Endothelial cell of umbilical vein (primary cell): ENCODE measurements at regions not wholly inside any gene's neighbourhood (a gene's known extent, or its start where the extent isn't known, plus 50 kb on each side); places are given as distances from the start of the nearest gene placed in this dataset.

Source experiments
- BruUV-seq: library from RNA; stranded (reverse); fragments of 400-500 nt; replicated peaks from 2 replicates; lab custom pipeline; 2021; lab: Mats Ljungman, UMichigan
- CTCF ChIA-PET: fragments of 300-600, 350-600 bp; sonication (Branson Sonifier 250); formaldehyde crosslinking; loops from one replicate; lab custom pipeline; 2021; ENCODE audit warnings: antibody characterized with exemption, inconsistent platforms; lab: Charles Lee
- POLR2A ChIA-PET: fragments of 300-600, 350-600 bp; sonication (Branson Sonifier 250); formaldehyde crosslinking; loops from one replicate; lab custom pipeline; 2021; ENCODE audit warnings: antibody characterized with exemption, inconsistent platforms; lab: Charles Lee
- DNase-seq: peaks from one replicate; pipeline ENCODE4 v3.0.0-alpha.2; 2011; ENCODE audit warnings: low read depth, low spot score
- FAIRE-seq: peaks from 2 replicates; lab custom pipeline; 2011; peaks lifted over from hg19 to GRCh38; lab: Jason Lieb, UNC
- H2AFZ ChIP-seq: 2 replicates; pipeline ENCODE4 v1.6.0; 2012; ENCODE audit warnings: low read depth, low read length, control low read depth, inconsistent platforms
- H3K27ac ChIP-seq: 2 replicates; pipeline ENCODE4 v1.5.1; 2011; ENCODE audit warnings: low read depth, mild to moderate bottlenecking, control low read depth, low read length, moderate library complexity; ENCODE audit not compliant: insufficient read depth
- H3K27me3 ChIP-seq, 2 experiments: 2 replicates each; pipeline versions ENCODE4 v1.6.0 to v1.6.1; 2011; ENCODE audit warnings: low read length in 2 of 2, mixed read lengths in 1 of 2; ENCODE audit not compliant: control insufficient read depth in 2 of 2, insufficient read depth in 2 of 2
- H3K36me3 ChIP-seq, 2 experiments: 2 replicates in 1 of 2; 3 replicates in 1 of 2; pipeline ENCODE4 v1.5.1; 2011; ENCODE audit warnings: low read length in 2 of 2, mild to moderate bottlenecking in 1 of 2, moderate library complexity in 1 of 2; ENCODE audit not compliant: control insufficient read depth in 2 of 2, insufficient read depth in 2 of 2; ENCODE audit errors: extremely low read depth in 1 of 2
- H3K4me1 ChIP-seq: 3 replicates; pipeline ENCODE4 v1.5.1; 2011; ENCODE audit warnings: mild to moderate bottlenecking, low read length; ENCODE audit not compliant: control insufficient read depth, insufficient read depth; ENCODE audit errors: extremely low read depth
- H3K4me2 ChIP-seq: 2 replicates; pipeline ENCODE4 v1.6.1; 2011; ENCODE audit warnings: low read length, control low read depth, mixed read lengths; ENCODE audit not compliant: insufficient read depth
- H3K4me3 ChIP-seq, 3 experiments: fragments of 200-600 bp in 1 of 3; sonication (generic), shearing (Covaris generic) in 1 of 3; replicated peaks in 1 of 3; 2 replicates each; pipeline ENCODE4 v1.5.1; 2011 to 2016; ENCODE audit warnings: control low read depth in 3 of 3, low read length in 3 of 3, mild to moderate bottlenecking in 2 of 3, inconsistent platforms in 1 of 3, low read depth in 1 of 3, moderate library complexity in 1 of 3; ENCODE audit not compliant: insufficient read depth in 1 of 3
- H3K79me2 ChIP-seq: 2 replicates; pipeline ENCODE4 v1.6.0; 2012; ENCODE audit warnings: low read length, inconsistent platforms; ENCODE audit not compliant: control insufficient read depth, insufficient read depth
- H3K9ac ChIP-seq: replicated peaks from 2 replicates; pipeline ENCODE3; 2011; ENCODE audit warnings: low read length, control low read depth; ENCODE audit not compliant: insufficient read depth; ENCODE audit errors: extremely low read depth
- H3K9me1 ChIP-seq: replicated peaks from 3 replicates; pipeline ENCODE4 v1.6.0; 2011; ENCODE audit warnings: mild to moderate bottlenecking, low read length; ENCODE audit not compliant: control insufficient read depth, insufficient read depth; ENCODE audit errors: extremely low read depth
- H3K9me3 ChIP-seq: replicated peaks from 2 replicates; pipeline ENCODE4 v1.5.1; 2012; ENCODE audit warnings: low read length, inconsistent platforms; ENCODE audit not compliant: control insufficient read depth, insufficient read depth
- H4K20me1 ChIP-seq: replicated peaks from 2 replicates; pipeline ENCODE3; 2011; ENCODE audit warnings: mild to moderate bottlenecking, low read length; ENCODE audit not compliant: control insufficient read depth, insufficient read depth; ENCODE audit errors: extremely low read depth
- CTCF ChIP-seq, 2 donors: IDR thresholded peaks; 1 replicate in 1 of 2; 2 replicates in 1 of 2; pipeline ENCODE4 v1.5.1; 2011; ENCODE audit warnings: low read length in 2 of 2, mild to moderate bottlenecking in 2 of 2, moderate library complexity in 2 of 2, control low read depth in 1 of 2, inconsistent platforms in 1 of 2, low read depth in 1 of 2; ENCODE audit not compliant: insufficient read depth in 1 of 2; ENCODE audit errors: extremely low read depth in 1 of 2
- EZH2 ChIP-seq: IDR thresholded peaks from 2 replicates; pipeline ENCODE4 v1.6.1; 2012; ENCODE audit warnings: borderline replicate concordance, low read depth, mild to moderate bottlenecking, moderate library complexity, low read length, inconsistent platforms; ENCODE audit not compliant: severe bottlenecking
- FOS ChIP-seq: IDR thresholded peaks from 2 replicates; pipeline ENCODE4 v1.6.1; 2011; ENCODE audit warnings: mild to moderate bottlenecking, low read length, moderate library complexity, borderline replicate concordance; ENCODE audit not compliant: insufficient read depth
- GATA2 ChIP-seq: IDR thresholded peaks from 2 replicates; pipeline ENCODE4 v1.7.0; 2011; ENCODE audit warnings: low read depth, mild to moderate bottlenecking, moderate library complexity, mixed read lengths, low read length; ENCODE audit not compliant: insufficient read length, insufficient read depth
- JUN ChIP-seq: IDR thresholded peaks from 2 replicates; pipeline ENCODE4 v1.6.1; 2011; ENCODE audit warnings: borderline replicate concordance, low read depth; ENCODE audit not compliant: insufficient read length, insufficient read depth
- MYC ChIP-seq: IDR thresholded peaks from one replicate; pipeline ENCODE4 v1.6.1; 2011; ENCODE audit warnings: mild to moderate bottlenecking, low read depth, low read length
- POLR2A ChIP-seq: IDR thresholded peaks from 2 replicates; pipeline ENCODE4 v1.6.1; 2012; ENCODE audit warnings: low read depth, mild to moderate bottlenecking, control low read depth, low read length
- POLR2AphosphoS5 ChIP-seq: IDR thresholded peaks from 2 replicates; pipeline ENCODE4 v1.6.1; 2012; ENCODE audit warnings: low read depth, mild to moderate bottlenecking, control low read depth, low read length, moderate library complexity; ENCODE audit not compliant: insufficient read depth
- dilution Hi-C: fragments of 300-500 bp; cut with MboI; formaldehyde crosslinking; loops from one replicate; pipeline ENCODE4 v1.15.0; 2019; ENCODE audit warnings: low sequenced_read_pairs; ENCODE audit not compliant: extremely low pct_ligation_motif_present
- intact Hi-C: fragments of 100-400 bp; cut with micrococcal nuclease; formaldehyde crosslinking; loops from one replicate; pipeline ENCODE4 v1.10.0; 2022
- TF ChIP-seq, protein P1 (sequence below): IDR thresholded peaks from 2 replicates; pipeline ENCODE4 v1.6.1; 2011; ENCODE audit not compliant: insufficient read depth, insufficient read length

DNA sequence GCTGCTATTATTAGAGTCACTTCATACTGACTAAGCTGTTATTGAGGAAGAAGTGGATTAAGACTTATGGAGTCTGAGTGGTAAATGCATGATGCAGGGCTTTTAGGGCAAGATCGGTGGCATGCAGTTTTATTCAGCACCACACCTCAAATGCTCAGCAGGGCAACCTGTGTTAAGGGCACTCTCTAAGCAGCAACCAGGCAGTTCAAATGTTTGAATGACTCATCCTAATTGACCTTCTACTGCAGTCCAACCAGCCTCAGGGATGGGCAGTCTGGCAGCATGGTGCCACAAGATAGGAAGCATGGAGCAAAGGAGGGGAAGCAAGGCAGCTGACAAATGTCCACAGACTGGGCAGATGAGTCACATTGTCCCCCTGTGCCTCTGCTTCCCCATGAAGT lies 80.2 kb upstream of the MIER3 start:
- no TSS peak for BruUV-seq
- CTCF ChIA-PET = no interaction called here
- TF ChIP-seq GATA2 (no peak), POLR2A (no peak), EZH2 (no peak), JUN (no peak), FOS (no peak), MYC (no peak), POLR2AphosphoS5 (no peak), CTCF (IDR thresholded peaks at IDR 0.05; ENCODE audit: extremely low read depth in 1 of 2, insufficient read depth in 1 of 2, low read depth in 1 of 2, low read length in 2 of 2) (no peak)
- TF ChIP-seq, protein P1, sequence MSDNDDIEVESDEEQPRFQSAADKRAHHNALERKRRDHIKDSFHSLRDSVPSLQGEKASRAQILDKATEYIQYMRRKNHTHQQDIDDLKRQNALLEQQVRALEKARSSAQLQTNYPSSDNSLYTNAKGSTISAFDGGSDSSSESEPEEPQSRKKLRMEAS = no peak
- Histone ChIP-seq H3K9ac (no peak overlapping the region), H3K27ac (no peak overlapping the region), H3K79me2 (no peaks in the 10 kb centered on the region), H4K20me1 (no peaks in the 10 kb centered on the region), H3K9me1 (no peaks in the 10 kb centered on the region), H3K36me3 (no peaks in the 10 kb centered on the region), H3K4me2 (no peak overlapping the region), H3K9me3 (no peaks in the 10 kb centered on the region), H3K4me3 (no peak overlapping the region), H3K4me1 (no peaks in the 10 kb centered on the region), H2AFZ (no peak overlapping the region), H3K27me3 (peaks cover 5 to 7% of the 10 kb centered on the region in 2 experiments)
- DNase-seq = no peak
- FAIRE-seq = no peak
- intact Hi-C loops = no loop called here
- dilution Hi-C loops = no loop called here
- POLR2A ChIA-PET = no interaction called here
